ENCODE measurements at regions not wholly inside any gene's neighbourhood (a gene's known extent, or its start where the extent isn't known, plus 50 kb on each side); places are given as distances from the start of the nearest gene placed in this dataset.

DNA sequence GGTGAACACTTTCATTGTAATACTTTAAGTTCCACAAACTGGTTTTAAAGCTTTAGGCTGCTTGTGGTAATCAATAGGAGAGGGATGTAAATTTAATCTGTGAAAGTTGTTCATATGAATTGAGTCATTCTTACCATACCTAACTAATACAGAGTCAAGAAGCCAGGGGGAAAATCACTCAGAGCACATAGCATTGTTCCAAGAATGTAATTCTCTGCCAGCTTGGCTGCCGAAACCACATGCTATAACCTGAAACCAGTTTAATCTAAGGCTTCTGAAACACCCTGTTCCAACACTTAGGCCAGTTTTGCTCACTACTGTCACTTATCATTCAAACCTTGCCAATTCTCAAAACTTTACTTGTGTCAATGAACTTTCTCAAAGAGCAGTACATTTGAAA is 528.8 kb upstream of the GRAMD2B start:
- TF ChIP-seq, protein P1, sequence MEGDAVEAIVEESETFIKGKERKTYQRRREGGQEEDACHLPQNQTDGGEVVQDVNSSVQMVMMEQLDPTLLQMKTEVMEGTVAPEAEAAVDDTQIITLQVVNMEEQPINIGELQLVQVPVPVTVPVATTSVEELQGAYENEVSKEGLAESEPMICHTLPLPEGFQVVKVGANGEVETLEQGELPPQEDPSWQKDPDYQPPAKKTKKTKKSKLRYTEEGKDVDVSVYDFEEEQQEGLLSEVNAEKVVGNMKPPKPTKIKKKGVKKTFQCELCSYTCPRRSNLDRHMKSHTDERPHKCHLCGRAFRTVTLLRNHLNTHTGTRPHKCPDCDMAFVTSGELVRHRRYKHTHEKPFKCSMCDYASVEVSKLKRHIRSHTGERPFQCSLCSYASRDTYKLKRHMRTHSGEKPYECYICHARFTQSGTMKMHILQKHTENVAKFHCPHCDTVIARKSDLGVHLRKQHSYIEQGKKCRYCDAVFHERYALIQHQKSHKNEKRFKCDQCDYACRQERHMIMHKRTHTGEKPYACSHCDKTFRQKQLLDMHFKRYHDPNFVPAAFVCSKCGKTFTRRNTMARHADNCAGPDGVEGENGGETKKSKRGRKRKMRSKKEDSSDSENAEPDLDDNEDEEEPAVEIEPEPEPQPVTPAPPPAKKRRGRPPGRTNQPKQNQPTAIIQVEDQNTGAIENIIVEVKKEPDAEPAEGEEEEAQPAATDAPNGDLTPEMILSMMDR (conservative IDR thresholded peaks at IDR 0.05; ENCODE audit: low read length): no peak
- TF ChIP-seq EZH2phosphoT487 (IDR thresholded peaks at IDR 0.05; ENCODE audit: borderline replicate concordance, low read depth, low read length): no peak
